ENCODE measurements at regions not wholly inside any gene's neighbourhood (a gene's known extent, or its start where the extent isn't known, plus 50 kb on each side); places are given as distances from the start of the nearest gene placed in this dataset.
"Not testable (repeated sequence)": the region's sequence is repeated elsewhere in the genome, so short reads cannot be mapped to it uniquely, and the experiment has no call there.

DNA sequence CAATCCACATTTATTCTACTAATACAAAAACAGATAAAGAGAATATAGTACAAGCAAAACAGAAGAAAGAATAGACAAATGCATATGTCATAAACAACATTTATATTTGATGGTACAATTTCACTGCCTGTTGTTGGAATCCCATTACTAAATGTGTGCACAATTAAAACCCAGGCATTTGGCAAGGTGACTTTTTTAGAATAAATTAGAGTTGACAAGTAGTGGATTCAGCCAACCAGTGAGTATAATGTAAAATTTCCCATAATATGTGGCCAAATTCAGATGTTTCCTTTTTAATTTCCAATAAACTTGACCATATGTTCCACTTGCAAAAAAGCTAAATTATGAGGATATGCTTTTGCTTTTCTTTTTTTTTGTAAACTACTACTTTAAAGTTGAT is 1578.8 kb downstream of the OLFM4 start:
- ATAC-seq (ENCODE audit: insufficient read depth, low FRiP score) = no peak
- DNase-seq = no peak
- Histone ChIP-seq H3K4me3 (no peak overlapping the region), H3K27ac (ENCODE audit: low read depth in 1 of 2, low read length in 1 of 2) (no peak overlapping the region), H3K27me3 (ENCODE audit: control insufficient read depth in 3 of 3, insufficient read depth in 3 of 3, low read length in 2 of 3) (no peaks in the 10 kb centered on the region), H3K9ac (ENCODE audit: insufficient read depth in 1 of 2, low read length in 2 of 2) (no peak overlapping the region), H3K9me3 (ENCODE audit: control insufficient read depth in 4 of 4, insufficient read depth in 3 of 4, low read length in 3 of 4) (no peaks in the 10 kb centered on the region), H3K4me1 (ENCODE audit: control insufficient read depth in 5 of 5, insufficient read depth in 5 of 5, low read length in 5 of 5) (no peaks in the 10 kb centered on the region), H3K36me3 (ENCODE audit: control insufficient read depth in 4 of 4, insufficient read depth in 4 of 4, low read length in 4 of 4) (no peaks in the 10 kb centered on the region)
- TF ChIP-seq, protein P1, sequence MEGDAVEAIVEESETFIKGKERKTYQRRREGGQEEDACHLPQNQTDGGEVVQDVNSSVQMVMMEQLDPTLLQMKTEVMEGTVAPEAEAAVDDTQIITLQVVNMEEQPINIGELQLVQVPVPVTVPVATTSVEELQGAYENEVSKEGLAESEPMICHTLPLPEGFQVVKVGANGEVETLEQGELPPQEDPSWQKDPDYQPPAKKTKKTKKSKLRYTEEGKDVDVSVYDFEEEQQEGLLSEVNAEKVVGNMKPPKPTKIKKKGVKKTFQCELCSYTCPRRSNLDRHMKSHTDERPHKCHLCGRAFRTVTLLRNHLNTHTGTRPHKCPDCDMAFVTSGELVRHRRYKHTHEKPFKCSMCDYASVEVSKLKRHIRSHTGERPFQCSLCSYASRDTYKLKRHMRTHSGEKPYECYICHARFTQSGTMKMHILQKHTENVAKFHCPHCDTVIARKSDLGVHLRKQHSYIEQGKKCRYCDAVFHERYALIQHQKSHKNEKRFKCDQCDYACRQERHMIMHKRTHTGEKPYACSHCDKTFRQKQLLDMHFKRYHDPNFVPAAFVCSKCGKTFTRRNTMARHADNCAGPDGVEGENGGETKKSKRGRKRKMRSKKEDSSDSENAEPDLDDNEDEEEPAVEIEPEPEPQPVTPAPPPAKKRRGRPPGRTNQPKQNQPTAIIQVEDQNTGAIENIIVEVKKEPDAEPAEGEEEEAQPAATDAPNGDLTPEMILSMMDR (IDR thresholded peaks at IDR 0.05; ENCODE audit: control extremely low read depth, extremely low read depth) = no peak

DNA sequence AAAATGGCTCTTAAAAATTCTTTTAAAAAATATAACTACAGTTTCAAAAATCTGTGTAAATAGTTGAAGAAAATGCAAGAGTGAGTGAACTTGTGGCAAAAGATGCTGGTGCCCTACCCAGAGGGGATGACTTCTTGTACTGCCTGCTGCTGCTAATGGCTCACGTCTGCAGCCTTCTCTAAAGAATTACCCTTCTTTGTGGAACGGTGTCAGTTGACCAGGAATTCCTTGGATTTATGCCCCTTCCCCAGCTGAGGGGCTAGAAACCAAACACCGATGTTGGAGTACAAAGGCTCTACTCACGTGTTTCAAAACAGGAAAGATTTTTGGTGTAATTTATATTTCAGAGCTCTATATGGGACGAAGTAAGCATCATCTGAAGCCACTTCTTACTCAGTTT is 1582.8 kb downstream of the OLFM4 start:
- Histone ChIP-seq H3K9ac (ENCODE audit: insufficient read depth in 1 of 2, low read length in 2 of 2) (no peak overlapping the region), H3K4me1 (ENCODE audit: control insufficient read depth in 5 of 5, insufficient read depth in 5 of 5, low read length in 5 of 5) (peaks cover 0 to 4% (median 0%) of the 10 kb centered on the region in 5 donors), H3K27me3 (ENCODE audit: control insufficient read depth in 3 of 3, insufficient read depth in 3 of 3, low read length in 2 of 3) (no peaks in the 10 kb centered on the region), H3K9me3 (ENCODE audit: control insufficient read depth in 4 of 4, insufficient read depth in 3 of 4, low read length in 3 of 4) (no peaks in the 10 kb centered on the region), H3K36me3 (ENCODE audit: control insufficient read depth in 4 of 4, insufficient read depth in 4 of 4, low read length in 4 of 4) (no peaks in the 10 kb centered on the region), H3K4me3 (no peak overlapping the region), H3K27ac (ENCODE audit: low read depth in 1 of 2, low read length in 1 of 2) (no peak overlapping the region)
- DNase-seq (no peak), ATAC-seq (ENCODE audit: insufficient read depth, low FRiP score) (no peak)
- 66 to 67% methylated on average over 5 of the region's 5 CpGs for WGBS, 2 donors
- TF ChIP-seq, protein P1 (IDR thresholded peaks at IDR 0.05; ENCODE audit: control extremely low read depth, extremely low read depth) = no peak

DNA sequence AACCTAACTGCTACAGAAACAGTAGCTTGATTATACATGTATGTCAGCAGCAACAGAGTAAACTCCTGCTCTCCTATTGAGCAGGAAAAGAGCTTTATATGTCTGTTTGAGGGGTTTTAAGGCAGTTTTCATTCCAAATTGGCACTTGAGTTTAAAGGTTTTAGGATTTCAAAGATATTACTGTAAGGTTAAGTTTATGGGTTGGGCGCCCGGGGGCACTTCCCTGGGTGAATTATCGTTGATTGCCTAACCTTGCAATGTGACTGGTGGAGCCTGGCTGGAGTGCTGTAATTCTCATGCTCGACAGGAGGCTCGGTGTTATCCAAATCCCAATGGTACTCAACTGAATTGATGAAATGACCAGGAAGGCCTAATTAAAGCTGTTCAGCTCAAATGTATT is 1586.1 kb downstream of the OLFM4 start:
- H3K27me3 ChIP-seq (ENCODE audit: control insufficient read depth in 3 of 3, insufficient read depth in 3 of 3, low read length in 2 of 3) = no peaks in the 10 kb centered on the region
- no peak overlapping the region for H3K9ac ChIP-seq (ENCODE audit: insufficient read depth in 1 of 2, low read length in 2 of 2)
- H3K4me1 ChIP-seq (ENCODE audit: control insufficient read depth in 5 of 5, insufficient read depth in 5 of 5, low read length in 5 of 5) = peaks cover 0 to 4% (median 0%) of the 10 kb centered on the region in 5 donors
- no peak overlapping the region for H3K4me3 ChIP-seq
- H3K36me3 ChIP-seq (ENCODE audit: control insufficient read depth in 4 of 4, insufficient read depth in 4 of 4, low read length in 4 of 4) = no peaks in the 10 kb centered on the region
- H3K9me3 ChIP-seq (ENCODE audit: control insufficient read depth in 4 of 4, insufficient read depth in 3 of 4, low read length in 3 of 4) = no peaks in the 10 kb centered on the region
- no peak overlapping the region for H3K27ac ChIP-seq (ENCODE audit: low read depth in 1 of 2, low read length in 1 of 2)
- 77 to 83% methylated on average over 5 of the region's 5 CpGs for WGBS, 2 donors
- TF ChIP-seq, protein P1 (IDR thresholded peaks at IDR 0.05; ENCODE audit: control extremely low read depth, extremely low read depth) = no peak
- no peak for DNase-seq
- ATAC-seq (ENCODE audit: insufficient read depth, low FRiP score) = no peak

DNA sequence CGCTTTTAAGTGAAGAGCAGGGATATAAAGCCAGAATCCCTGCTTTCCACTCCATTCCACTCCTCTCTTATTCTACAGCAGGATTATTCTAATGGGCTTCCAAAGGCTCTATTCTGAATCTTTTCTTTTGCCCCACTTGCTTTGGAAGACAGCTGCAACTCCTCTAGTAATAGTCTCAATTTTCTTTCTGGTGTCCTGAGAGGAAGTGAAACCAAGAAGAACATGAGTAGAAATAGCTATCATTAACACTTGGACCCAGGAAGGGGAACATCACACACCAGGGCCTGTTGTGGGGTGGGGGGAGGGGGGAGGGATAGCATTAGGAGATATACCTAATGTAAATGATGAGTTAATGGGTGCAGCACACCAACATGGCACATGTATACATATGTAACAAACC is 1597.9 kb downstream of the OLFM4 start:
- DNase-seq; H3K9ac ChIP-seq (ENCODE audit: insufficient read depth in 1 of 2, low read length in 2 of 2); H3K27me3 ChIP-seq (ENCODE audit: control insufficient read depth in 3 of 3, insufficient read depth in 3 of 3, low read length in 2 of 3); H3K27ac ChIP-seq (ENCODE audit: low read depth in 1 of 2, low read length in 1 of 2); H3K4me1 ChIP-seq (ENCODE audit: control insufficient read depth in 5 of 5, insufficient read depth in 5 of 5, low read length in 5 of 5); ATAC-seq (ENCODE audit: insufficient read depth, low FRiP score); H3K9me3 ChIP-seq (ENCODE audit: control insufficient read depth in 4 of 4, insufficient read depth in 3 of 4, low read length in 3 of 4); H3K4me3 ChIP-seq; H3K36me3 ChIP-seq (ENCODE audit: control insufficient read depth in 4 of 4, insufficient read depth in 4 of 4, low read length in 4 of 4): not testable (repeated sequence)
- 100% methylated on average over 1 of the region's 1 CpG for WGBS, 2 donors

Measured in lung (tissue), 11 donors.